K562 (cell line): ENCODE measurements at regions not wholly inside any gene's neighbourhood (a gene's known extent, or its start where the extent isn't known, plus 50 kb on each side); places are given as distances from the start of the nearest gene placed in this dataset.

ENCODE experiments used
- ARID2 ChIP-seq: fragments of 450-650 bp; IDR thresholded peaks from 2 replicates; pipeline ENCODE4 v1.6.1; 2017; ENCODE audit warnings: antibody characterized with exemption, mild to moderate bottlenecking
- CTCF ChIP-seq, 3 experiments: IDR thresholded peaks in 2 of 3; conservative IDR thresholded peaks in 1 of 3; 2 replicates each; pipeline ENCODE4 v1.5.1; 2011 to 2012; ENCODE audit warnings: low read length in 3 of 3, mild to moderate bottlenecking in 3 of 3, control low read depth in 2 of 3, improper control_type of control experiment in 1 of 3, inconsistent platforms in 1 of 3, low read depth in 1 of 3, mixed read lengths in 1 of 3, moderate library complexity in 1 of 3; ENCODE audit not compliant: insufficient read depth in 2 of 3
- LCOR ChIP-seq: sonication (generic); formaldehyde crosslinking; IDR thresholded peaks from 2 replicates; pipeline ENCODE4 v1.8.0; 2022; ENCODE audit warnings: mild to moderate bottlenecking, missing genetic modification reagents

GRCh38 chr2:12302691-12303090 is 414.0 kb upstream of the TRIB2 start:
- TF ChIP-seq ARID2 (no peak), LCOR (CRISPR knock-in tag) (no peak), CTCF (IDR thresholded peaks at IDR 0.05 in 2 of 3, conservative IDR thresholded peaks at IDR 0.05 in 1 of 3; ENCODE audit: insufficient read depth in 2 of 3, low read depth in 1 of 3, low read length in 3 of 3) (no peak)
